ENCODE measurements at regions not wholly inside any gene's neighbourhood (a gene's known extent, or its start where the extent isn't known, plus 50 kb on each side); places are given as distances from the start of the nearest gene placed in this dataset.
"Not testable (repeated sequence)": the region's sequence is repeated elsewhere in the genome, so short reads cannot be mapped to it uniquely, and the experiment has no call there.

DNA sequence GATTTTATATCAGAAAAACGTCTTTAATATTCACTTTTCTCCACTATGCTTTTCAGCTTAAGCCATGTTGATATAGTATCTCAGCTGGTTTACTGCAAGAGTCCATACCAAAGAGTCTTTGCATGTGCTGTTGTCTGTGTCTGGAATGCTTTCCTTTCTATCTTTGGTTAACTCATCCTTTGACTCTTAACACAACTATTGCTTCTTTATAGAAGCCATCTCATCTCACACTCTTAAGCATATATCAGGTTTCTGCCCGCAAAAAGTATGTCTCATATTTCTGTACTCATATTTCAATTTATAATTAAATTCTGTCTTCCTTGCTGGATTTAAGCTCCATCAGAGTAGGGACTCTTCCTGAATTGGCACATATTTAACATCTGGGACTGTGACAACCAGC is 220.9 kb upstream of the KCNK2 start:
- no peak overlapping the region for H2AK5ac ChIP-seq (ENCODE audit: low read depth, low read length)
- H2BK12ac ChIP-seq (ENCODE audit: low read length) = no peak overlapping the region
- no peak overlapping the region for H3K9ac ChIP-seq (ENCODE audit: low read depth, low read length, poor library complexity)
- no peaks in the 10 kb centered on the region for H3K27me3 ChIP-seq (ENCODE audit: control insufficient read depth in 3 of 3, insufficient read depth in 3 of 3, low read depth in 1 of 3, low read length in 3 of 3)
- no peak overlapping the region for H3K23ac ChIP-seq (ENCODE audit: low read depth, low read length, poor library complexity)
- H3K18ac ChIP-seq (ENCODE audit: low read length) = no peak overlapping the region
- H4K91ac ChIP-seq (ENCODE audit: low read depth, low read length, poor library complexity) = no peak overlapping the region
- no peak overlapping the region for H4K8ac ChIP-seq (ENCODE audit: low read depth, low read length)
- H3K4ac ChIP-seq (ENCODE audit: low read length) = no peak overlapping the region
- no peak overlapping the region for H2BK5ac ChIP-seq (ENCODE audit: low read length)
- H2AFZ ChIP-seq (ENCODE audit: low read length) = no peak overlapping the region
- H3K27ac ChIP-seq (replicated peaks; ENCODE audit: low read length) = no peak overlapping the region
- WGBS, 2 donors (ENCODE audit: extremely low coverage in 2 of 2, insufficient read length in 2 of 2, insufficient replicate concordance in 1 of 2) = no CpG with 5 or more reads among the region's 2 CpGs
- no peak overlapping the region for H3K14ac ChIP-seq (ENCODE audit: low read length)
- H3K4me2 ChIP-seq (ENCODE audit: insufficient read depth, low read length, poor library complexity, severe bottlenecking) = no peak overlapping the region
- no peaks in the 10 kb centered on the region for H3K79me1 ChIP-seq (ENCODE audit: low read depth, low read length)
- no peak overlapping the region for H2BK15ac ChIP-seq (ENCODE audit: low read length)
- H3K36me3 ChIP-seq (replicated peaks in 1 of 2; ENCODE audit: control insufficient read depth in 2 of 2, insufficient read depth in 2 of 2, low read length in 2 of 2) = no peaks in the 10 kb centered on the region
- no peak for DNase-seq (ENCODE audit: low spot score)
- H2BK120ac ChIP-seq (ENCODE audit: low read depth, low read length) = no peak overlapping the region
- no peak overlapping the region for H3K4me3 ChIP-seq (ENCODE audit: low read length in 2 of 2)
- no peaks in the 10 kb centered on the region for H3K4me1 ChIP-seq (ENCODE audit: control insufficient read depth in 2 of 2, insufficient read depth in 1 of 2, low read depth in 1 of 2, low read length in 2 of 2)
- no peaks in the 10 kb centered on the region for H3K9me3 ChIP-seq (replicated peaks in 1 of 2; ENCODE audit: control insufficient read depth in 2 of 2, insufficient read depth in 1 of 2, low read depth in 1 of 2, low read length in 2 of 2)

DNA sequence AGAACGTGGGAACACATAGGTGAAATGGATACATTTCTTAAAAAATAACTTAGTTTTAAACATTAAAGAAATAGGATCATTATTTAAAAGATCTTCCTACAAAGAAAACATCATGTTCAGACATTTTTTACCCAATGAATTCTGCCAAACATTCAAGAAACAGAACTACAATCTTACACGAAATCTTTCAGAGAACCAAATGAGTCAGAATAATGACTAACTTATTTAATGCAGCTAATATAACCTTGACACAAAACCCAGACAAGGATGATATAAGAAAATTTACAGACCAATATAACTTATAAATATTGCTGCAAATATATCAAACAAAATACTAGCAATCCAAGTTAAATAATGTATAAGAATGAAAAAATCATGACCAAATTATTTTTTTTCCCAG is 220.1 kb upstream of the KCNK2 start:
- WGBS, 2 donors (ENCODE audit: extremely low coverage in 2 of 2, insufficient read length in 2 of 2, insufficient replicate concordance in 1 of 2) = no CpG with 5 or more reads among the region's 2 CpGs
- H2BK120ac ChIP-seq (ENCODE audit: low read depth, low read length) = no peak overlapping the region
- no peak for DNase-seq (ENCODE audit: low spot score)
- H3K4me3 ChIP-seq (ENCODE audit: low read length in 2 of 2) = no peak overlapping the region
- H3K79me1 ChIP-seq (ENCODE audit: low read depth, low read length) = no peaks in the 10 kb centered on the region
- H3K27me3 ChIP-seq (ENCODE audit: control insufficient read depth in 3 of 3, insufficient read depth in 3 of 3, low read depth in 1 of 3, low read length in 3 of 3) = no peaks in the 10 kb centered on the region
- H3K9me3 ChIP-seq (replicated peaks in 1 of 2; ENCODE audit: control insufficient read depth in 2 of 2, insufficient read depth in 1 of 2, low read depth in 1 of 2, low read length in 2 of 2) = no peaks in the 10 kb centered on the region
- no peak overlapping the region for H3K4me2 ChIP-seq (ENCODE audit: insufficient read depth, low read length, poor library complexity, severe bottlenecking)
- H2AK5ac ChIP-seq (ENCODE audit: low read depth, low read length) = no peak overlapping the region
- no peak overlapping the region for H4K8ac ChIP-seq (ENCODE audit: low read depth, low read length)
- H3K36me3 ChIP-seq (replicated peaks in 1 of 2; ENCODE audit: control insufficient read depth in 2 of 2, insufficient read depth in 2 of 2, low read length in 2 of 2) = no peaks in the 10 kb centered on the region
- H4K91ac ChIP-seq (ENCODE audit: low read depth, low read length, poor library complexity) = no peak overlapping the region
- no peaks in the 10 kb centered on the region for H3K4me1 ChIP-seq (ENCODE audit: control insufficient read depth in 2 of 2, insufficient read depth in 1 of 2, low read depth in 1 of 2, low read length in 2 of 2)
- no peak overlapping the region for H3K14ac ChIP-seq (ENCODE audit: low read length)
- H3K27ac ChIP-seq (replicated peaks; ENCODE audit: low read length) = no peak overlapping the region
- H2BK15ac ChIP-seq (ENCODE audit: low read length) = no peak overlapping the region
- no peak overlapping the region for H3K18ac ChIP-seq (ENCODE audit: low read length)
- H2BK5ac ChIP-seq (ENCODE audit: low read length) = no peak overlapping the region
- no peak overlapping the region for H2AFZ ChIP-seq (ENCODE audit: low read length)
- H3K4ac ChIP-seq (ENCODE audit: low read length) = no peak overlapping the region
- H3K9ac ChIP-seq (ENCODE audit: low read depth, low read length, poor library complexity) = no peak overlapping the region
- H3K23ac ChIP-seq (ENCODE audit: low read depth, low read length, poor library complexity) = no peak overlapping the region
- H2BK12ac ChIP-seq (ENCODE audit: low read length) = no peak overlapping the region

DNA sequence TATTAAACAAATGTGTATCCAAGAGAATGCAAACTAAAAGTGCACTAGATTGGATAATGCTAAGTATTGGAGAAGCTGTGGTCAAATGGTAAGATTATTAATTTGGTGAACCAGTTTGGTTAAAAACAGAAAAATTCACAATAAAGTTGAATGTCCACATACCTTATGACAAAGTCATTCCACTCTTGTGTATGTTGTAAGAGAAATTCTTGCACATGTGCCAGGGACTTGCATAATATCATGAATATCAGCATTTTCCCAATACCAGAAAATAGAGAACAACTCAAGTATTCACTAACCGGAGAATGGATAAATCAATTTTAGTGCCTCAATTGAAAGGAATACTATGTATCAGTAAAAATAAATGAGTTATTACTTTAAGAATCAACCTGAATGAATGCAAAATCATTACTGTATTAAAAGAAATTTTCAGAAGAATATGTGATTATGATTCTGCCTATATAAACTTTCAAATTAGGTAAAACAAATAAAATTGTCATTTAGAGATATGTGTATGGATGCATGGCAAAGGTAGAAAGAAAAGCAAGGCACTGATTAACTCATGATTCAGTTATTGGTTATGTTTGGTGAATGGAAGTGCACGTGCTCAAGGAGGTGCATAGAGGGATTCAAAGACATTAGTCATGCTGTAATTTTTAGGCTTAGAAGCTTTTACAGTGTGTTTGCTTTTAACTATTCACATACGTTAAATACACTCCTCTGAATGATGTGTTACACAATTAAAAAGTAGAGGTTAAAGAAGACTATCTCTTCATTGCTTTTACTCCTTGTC is 217.4 kb upstream of the KCNK2 start:
- H4K91ac ChIP-seq (ENCODE audit: low read depth, low read length, poor library complexity) = no peak overlapping the region
- H3K9ac ChIP-seq (ENCODE audit: low read depth, low read length, poor library complexity) = no peak overlapping the region
- no peak overlapping the region for H2BK12ac ChIP-seq (ENCODE audit: low read length)
- no peaks in the 10 kb centered on the region for H3K79me1 ChIP-seq (ENCODE audit: low read depth, low read length)
- H3K4me2 ChIP-seq (ENCODE audit: insufficient read depth, low read length, poor library complexity, severe bottlenecking) = no peak overlapping the region
- H3K27ac ChIP-seq (replicated peaks; ENCODE audit: low read length) = no peak overlapping the region
- H2AK5ac ChIP-seq (ENCODE audit: low read depth, low read length) = no peak overlapping the region
- no peak overlapping the region for H3K4ac ChIP-seq (ENCODE audit: low read length)
- H3K9me3 ChIP-seq (replicated peaks in 1 of 2; ENCODE audit: control insufficient read depth in 2 of 2, insufficient read depth in 1 of 2, low read depth in 1 of 2, low read length in 2 of 2) = no peaks in the 10 kb centered on the region
- H2AFZ ChIP-seq (ENCODE audit: low read length) = no peak overlapping the region
- H3K4me1 ChIP-seq (ENCODE audit: control insufficient read depth in 2 of 2, insufficient read depth in 1 of 2, low read depth in 1 of 2, low read length in 2 of 2) = no peaks in the 10 kb centered on the region
- no peak overlapping the region for H2BK15ac ChIP-seq (ENCODE audit: low read length)
- no CpG with 5 or more reads among the region's 3 CpGs for WGBS, 2 donors (ENCODE audit: extremely low coverage in 2 of 2, insufficient read length in 2 of 2, insufficient replicate concordance in 1 of 2)
- H3K4me3 ChIP-seq (ENCODE audit: low read length in 2 of 2) = no peak overlapping the region
- DNase-seq (ENCODE audit: low spot score) = no peak
- H3K14ac ChIP-seq (ENCODE audit: low read length) = no peak overlapping the region
- H3K27me3 ChIP-seq (ENCODE audit: control insufficient read depth in 3 of 3, insufficient read depth in 3 of 3, low read depth in 1 of 3, low read length in 3 of 3) = no peaks in the 10 kb centered on the region
- no peaks in the 10 kb centered on the region for H3K36me3 ChIP-seq (replicated peaks in 1 of 2; ENCODE audit: control insufficient read depth in 2 of 2, insufficient read depth in 2 of 2, low read length in 2 of 2)
- H3K23ac ChIP-seq (ENCODE audit: low read depth, low read length, poor library complexity) = no peak overlapping the region
- no peak overlapping the region for H2BK5ac ChIP-seq (ENCODE audit: low read length)
- no peak overlapping the region for H2BK120ac ChIP-seq (ENCODE audit: low read depth, low read length)
- H4K8ac ChIP-seq (ENCODE audit: low read depth, low read length) = no peak overlapping the region
- no peak overlapping the region for H3K18ac ChIP-seq (ENCODE audit: low read length)

DNA sequence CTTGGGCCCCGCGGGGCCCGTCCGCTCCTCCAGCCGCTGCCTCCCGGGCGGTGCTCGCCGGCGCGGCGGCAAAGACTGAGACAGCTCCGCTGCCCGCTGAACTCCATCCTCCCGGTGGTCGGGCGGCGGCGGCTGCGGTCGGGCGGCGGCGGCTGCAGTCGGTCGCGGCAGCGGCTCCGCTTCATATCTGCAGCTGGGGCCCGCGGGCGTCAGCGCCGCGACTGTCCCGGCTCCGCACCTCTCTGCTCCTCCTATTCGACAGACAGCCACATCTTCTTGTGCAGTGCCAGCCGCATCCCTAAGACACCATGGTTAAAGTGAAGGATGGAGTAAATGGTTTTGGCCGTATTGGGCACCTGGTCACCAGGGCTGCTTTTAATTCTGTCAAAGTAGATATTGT is 212.1 kb upstream of the KCNK2 start:
- not testable (repeated sequence) for H3K14ac ChIP-seq (ENCODE audit: low read length); H3K27ac ChIP-seq (replicated peaks; ENCODE audit: low read length); H4K91ac ChIP-seq (ENCODE audit: low read depth, low read length, poor library complexity); H3K9me3 ChIP-seq (replicated peaks in 1 of 2; ENCODE audit: control insufficient read depth in 2 of 2, insufficient read depth in 1 of 2, low read depth in 1 of 2, low read length in 2 of 2); H3K9ac ChIP-seq (ENCODE audit: low read depth, low read length, poor library complexity); H3K23ac ChIP-seq (ENCODE audit: low read depth, low read length, poor library complexity); H3K4me2 ChIP-seq (ENCODE audit: insufficient read depth, low read length, poor library complexity, severe bottlenecking); H2AFZ ChIP-seq (ENCODE audit: low read length); H2BK120ac ChIP-seq (ENCODE audit: low read depth, low read length); H3K79me1 ChIP-seq (ENCODE audit: low read depth, low read length); H3K4me3 ChIP-seq (ENCODE audit: low read length in 2 of 2); H2AK5ac ChIP-seq (ENCODE audit: low read depth, low read length); H4K8ac ChIP-seq (ENCODE audit: low read depth, low read length); H2BK5ac ChIP-seq (ENCODE audit: low read length); H2BK15ac ChIP-seq (ENCODE audit: low read length); H3K27me3 ChIP-seq (ENCODE audit: control insufficient read depth in 3 of 3, insufficient read depth in 3 of 3, low read depth in 1 of 3, low read length in 3 of 3); H2BK12ac ChIP-seq (ENCODE audit: low read length); H3K36me3 ChIP-seq (replicated peaks in 1 of 2; ENCODE audit: control insufficient read depth in 2 of 2, insufficient read depth in 2 of 2, low read length in 2 of 2); H3K4me1 ChIP-seq (ENCODE audit: control insufficient read depth in 2 of 2, insufficient read depth in 1 of 2, low read depth in 1 of 2, low read length in 2 of 2); H3K18ac ChIP-seq (ENCODE audit: low read length); H3K4ac ChIP-seq (ENCODE audit: low read length); DNase-seq (ENCODE audit: low spot score)
- WGBS, 2 donors (ENCODE audit: extremely low coverage in 2 of 2, insufficient read length in 2 of 2, insufficient replicate concordance in 1 of 2) = no CpG with 5 or more reads among the region's 40 CpGs

All from neuronal stem cell (in vitro differentiated cells).